H1 (cell line): ENCODE measurements at regions not wholly inside any gene's neighbourhood (a gene's known extent, or its start where the extent isn't known, plus 50 kb on each side); places are given as distances from the start of the nearest gene placed in this dataset.

Experiments
- CTCF ChIA-PET: fragments of 300-600 bp; sonication (Branson Sonifier 250); formaldehyde crosslinking; loops from one replicate; lab custom pipeline; 2021; ENCODE audit not compliant: partially characterized antibody; lab: Charles Lee
- POLR2A ChIA-PET: fragments of 300-600 bp; sonication (Branson Sonifier 250); formaldehyde crosslinking; loops from one replicate; lab custom pipeline; 2021; ENCODE audit warnings: inconsistent platforms; ENCODE audit not compliant: partially characterized antibody; lab: Charles Lee
- DNase-seq, 2 experiments: peaks; one replicate each; pipeline versions ENCODE4 v3.0.0 to v3.0.0-alpha.2; 2010 to 2022; ENCODE audit warnings: low spot score in 2 of 2, low read depth in 1 of 2, mixed read lengths in 1 of 2
- FAIRE-seq: peaks from 2 replicates; lab custom pipeline; 2011; peaks lifted over from hg19 to GRCh38; lab: Jason Lieb, UNC
- H2AFZ ChIP-seq: 2 replicates; pipeline ENCODE4 v1.8.1; 2012; ENCODE audit warnings: low read length, inconsistent platforms
- H2AK5ac ChIP-seq: 2 replicates; pipeline ENCODE4 v1.6.1; 2013; ENCODE audit warnings: low read depth, low read length
- H2BK120ac ChIP-seq: replicated peaks from 2 replicates; pipeline ENCODE3; 2013; ENCODE audit warnings: low read depth, low read length, inconsistent platforms
- H2BK12ac ChIP-seq: 2 replicates; pipeline ENCODE4 v1.6.1; 2013; ENCODE audit warnings: low read depth, low read length
- H2BK15ac ChIP-seq: 2 replicates; pipeline ENCODE4 v1.6.1; 2013; ENCODE audit warnings: low read length
- H2BK20ac ChIP-seq: 2 replicates; pipeline ENCODE4 v1.6.1; 2013; ENCODE audit warnings: low read length
- H2BK5ac ChIP-seq: 2 replicates; pipeline ENCODE4 v1.6.1; 2013; ENCODE audit warnings: low read depth, low read length
- H3K14ac ChIP-seq: 2 replicates; pipeline ENCODE4 v1.6.1; 2013; ENCODE audit warnings: inconsistent platforms; ENCODE audit not compliant: insufficient read length
- H3K18ac ChIP-seq: 2 replicates; pipeline ENCODE4 v1.6.1; 2013; ENCODE audit warnings: low read length; ENCODE audit errors: extremely low read depth
- H3K23ac ChIP-seq: 2 replicates; pipeline ENCODE4 v1.6.1; 2013; ENCODE audit warnings: inconsistent platforms; ENCODE audit not compliant: insufficient read length
- H3K23me2 ChIP-seq: 2 replicates; pipeline ENCODE4 v1.6.1; 2013; ENCODE audit warnings: low read depth, low read length
- H3K27ac ChIP-seq: 2 replicates; pipeline ENCODE4 v1.6.1; 2011; ENCODE audit warnings: low read depth, low read length, inconsistent platforms
- H3K27me3 ChIP-seq, 4 experiments: replicated peaks in 1 of 4; 1 replicate in 1 of 4; 2 replicates in 3 of 4; pipeline versions ENCODE4 v1.6.1 to v1.8.1; 2011 to 2013; ENCODE audit warnings: low read length in 3 of 4, mild to moderate bottlenecking in 3 of 4, inconsistent platforms in 2 of 4, mixed read lengths in 2 of 4, moderate library complexity in 1 of 4; ENCODE audit not compliant: control insufficient read depth in 3 of 4, insufficient read depth in 3 of 4; ENCODE audit errors: extremely low read depth in 1 of 4
- H3K36me3 ChIP-seq, 4 experiments: 2 replicates each; pipeline versions ENCODE4 v1.6.1 to v1.8.1; 2011 to 2013; ENCODE audit warnings: mild to moderate bottlenecking in 4 of 4, low read length in 3 of 4, moderate library complexity in 2 of 4, control low read depth in 1 of 4, inconsistent platforms in 1 of 4; ENCODE audit not compliant: insufficient read depth in 4 of 4, control insufficient read depth in 2 of 4
- H3K4ac ChIP-seq: replicated peaks from 2 replicates; pipeline ENCODE3; 2013; ENCODE audit warnings: low read length, low read depth, mixed read lengths, inconsistent platforms; ENCODE audit not compliant: insufficient read length
- H3K4me1 ChIP-seq, 4 experiments: replicated peaks in 1 of 4; 1 replicate in 1 of 4; 2 replicates in 3 of 4; pipeline versions ENCODE4 v1.6.1 to v1.8.1; 2011 to 2013; ENCODE audit warnings: low read length in 3 of 4, inconsistent platforms in 2 of 4, mixed read lengths in 1 of 4; ENCODE audit not compliant: insufficient read depth in 4 of 4, control insufficient read depth in 3 of 4
- H3K4me2 ChIP-seq, 2 experiments: 2 replicates each; pipeline versions ENCODE4 v1.6.1 to v1.8.1; 2011 to 2013; ENCODE audit warnings: low read depth in 2 of 2, low read length in 2 of 2, control low read depth in 1 of 2, inconsistent platforms in 1 of 2, mild to moderate bottlenecking in 1 of 2; ENCODE audit not compliant: insufficient read depth in 1 of 2
- H3K4me3 ChIP-seq, 4 experiments: fragments of 200-600, 300-600 bp in 1 of 4; sonication (generic), shearing (Covaris generic), sonication (Bioruptor Twin) in 1 of 4; 2 replicates each; pipeline versions ENCODE4 v1.5.1 to v1.8.1; 2011 to 2016; ENCODE audit warnings: low read length in 4 of 4, low read depth in 3 of 4, control low read depth in 2 of 4, inconsistent platforms in 2 of 4, mild to moderate bottlenecking in 2 of 4, mixed read lengths in 1 of 4, moderate library complexity in 1 of 4; ENCODE audit not compliant: insufficient read depth in 2 of 4; ENCODE audit errors: extremely low read depth in 1 of 4
- H3K56ac ChIP-seq: replicated peaks from 2 replicates; pipeline ENCODE3; 2013; ENCODE audit warnings: low read depth, mild to moderate bottlenecking, mixed read lengths, low read length, inconsistent platforms; ENCODE audit not compliant: insufficient read length
- H3K79me1 ChIP-seq: 2 replicates; pipeline ENCODE4 v1.6.1; 2013; ENCODE audit warnings: low read depth, low read length, control low read depth
- H3K79me2 ChIP-seq, 2 experiments: 2 replicates each; pipeline versions ENCODE4 v1.6.1 to v1.8.1; 2012 to 2013; ENCODE audit warnings: low read length in 2 of 2, mild to moderate bottlenecking in 2 of 2, inconsistent platforms in 1 of 2; ENCODE audit not compliant: insufficient read depth in 2 of 2, control insufficient read depth in 1 of 2
- H3K9ac ChIP-seq, 4 experiments: replicated peaks in 1 of 4; 1 replicate in 1 of 4; 2 replicates in 3 of 4; pipeline versions ENCODE4 v1.6.1 to v1.8.1; 2011 to 2013; ENCODE audit warnings: low read depth in 3 of 4, low read length in 3 of 4, control low read depth in 2 of 4, mild to moderate bottlenecking in 2 of 4, moderate library complexity in 2 of 4, inconsistent platforms in 1 of 4; ENCODE audit errors: extremely low read depth in 1 of 4
- H3K9me3 ChIP-seq, 2 experiments: 2 replicates each; pipeline versions ENCODE4 v1.6.1 to v1.8.1; 2012 to 2013; ENCODE audit warnings: mild to moderate bottlenecking in 2 of 2, moderate library complexity in 2 of 2, control low read depth in 1 of 2, inconsistent platforms in 1 of 2, low read depth in 1 of 2, low read length in 1 of 2, mixed read lengths in 1 of 2; ENCODE audit not compliant: insufficient read depth in 2 of 2
- H4K20me1 ChIP-seq, 2 experiments: replicated peaks in 1 of 2; 2 replicates each; pipeline versions ENCODE3 to v1.8.1; 2011 to 2013; ENCODE audit warnings: inconsistent platforms in 2 of 2, low read length in 2 of 2, mild to moderate bottlenecking in 1 of 2; ENCODE audit not compliant: insufficient read depth in 2 of 2, control insufficient read depth in 1 of 2
- H4K5ac ChIP-seq: 2 replicates; pipeline ENCODE4 v1.6.1; 2013; ENCODE audit warnings: low read length, low read depth, mixed read lengths, inconsistent platforms; ENCODE audit not compliant: insufficient read length
- H4K8ac ChIP-seq: 2 replicates; pipeline ENCODE4 v1.8.0; 2013; ENCODE audit warnings: mild to moderate bottlenecking, moderate library complexity, low read length, inconsistent platforms; ENCODE audit not compliant: insufficient read depth; ENCODE audit errors: extremely low read depth
- H4K91ac ChIP-seq: replicated peaks from 2 replicates; pipeline ENCODE3; 2013; ENCODE audit warnings: low read length, mixed read lengths, inconsistent platforms; ENCODE audit not compliant: insufficient read length
- BACH1 ChIP-seq: IDR thresholded peaks from 2 replicates; pipeline ENCODE4 v1.6.1; 2012; ENCODE audit warnings: low read length, improper control_type of control experiment
- NRF1 ChIP-seq: IDR thresholded peaks from 2 replicates; pipeline ENCODE4 v1.6.1; 2011; ENCODE audit warnings: mild to moderate bottlenecking, low read depth, low read length, improper control_type of control experiment
- RNF2 ChIP-seq: fragments of 200-900, 300-1000 bp; sonication (generic); IDR thresholded peaks from 2 replicates; pipeline ENCODE4 v1.7.1; 2016; ENCODE audit warnings: borderline replicate concordance, low read depth, mild to moderate bottlenecking, antibody characterized with exemption, low read length; ENCODE audit not compliant: poor library complexity, severe bottlenecking; ENCODE audit errors: missing control alignments
- ZNF274 ChIP-seq: IDR thresholded peaks from 2 replicates; pipeline ENCODE4 v1.7.0; 2012; ENCODE audit warnings: low read length, borderline replicate concordance; ENCODE audit errors: extremely low read depth
- WGBS, 2 experiments: shearing (Covaris generic) in 1 of 2; methylation state at CpG; one replicate each; pipeline versions ENCODE4 v1.1.6 to v1.1.7; 2013 to 2015; ENCODE audit warnings: low lambda C conversion rate in 2 of 2, mixed read lengths in 2 of 2, inconsistent platforms in 1 of 2, low coverage in 1 of 2, missing lambda C conversion rate in 1 of 2; ENCODE audit not compliant: insufficient replicate concordance in 2 of 2, insufficient coverage in 1 of 2, insufficient read length in 1 of 2; ENCODE audit errors: extremely low coverage in 1 of 2, missing lambda C conversion rate in 1 of 2; 5-methylcytosine and 5-hydroxymethylcytosine counted together

DNA sequence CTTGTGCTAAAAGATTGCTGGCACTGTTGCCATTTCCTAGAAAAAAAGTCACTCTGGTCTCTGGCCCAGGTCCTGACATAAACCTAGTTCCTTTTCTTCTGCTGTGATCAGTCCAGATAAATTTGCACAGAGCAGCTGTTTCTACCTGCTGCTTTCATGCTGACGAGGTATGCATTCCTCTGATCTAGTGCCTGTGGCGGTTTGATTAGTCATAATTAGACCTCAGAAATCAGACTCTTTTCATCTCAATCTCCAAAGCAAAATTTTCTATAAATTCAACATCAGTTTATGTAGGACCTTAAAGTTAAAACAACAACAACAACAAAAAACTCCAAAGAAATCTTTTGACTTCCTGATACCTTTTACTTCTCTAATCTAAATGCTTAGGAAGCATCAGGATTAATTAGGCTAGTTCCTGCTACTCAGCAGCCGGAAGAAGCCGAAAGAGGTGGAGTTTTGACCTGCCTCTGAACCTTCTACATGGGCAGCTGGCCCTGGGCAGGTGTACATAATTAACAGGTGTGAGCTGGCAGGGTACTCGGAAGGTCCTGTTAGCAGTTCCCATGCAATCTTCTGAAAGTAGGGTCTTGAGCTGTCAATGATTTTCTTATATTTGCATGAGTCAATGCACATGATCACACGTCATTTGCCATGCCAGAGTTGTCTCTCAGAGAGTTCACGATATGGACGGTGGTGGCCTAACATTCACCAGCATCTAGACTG lies 83.3 kb upstream of the CCDC112 start:
- Histone ChIP-seq H3K23ac (no peak overlapping the region), H2BK5ac (no peak overlapping the region), H2BK120ac (no peak overlapping the region), H3K4me1 (no peaks in the 10 kb centered on the region), H3K79me2 (no peaks in the 10 kb centered on the region), H3K56ac (no peak overlapping the region), H2AK5ac (no peak overlapping the region), H3K14ac (no peak overlapping the region), H3K36me3 (no peaks in the 10 kb centered on the region), H4K8ac (peak overlapping the region; percentile 80; the same call in 1 of the 2 replicates), H4K20me1 (no peaks in the 10 kb centered on the region), H3K9ac (no peak overlapping the region), H3K4me2 (no peak overlapping the region), H3K9me3 (no peaks in the 10 kb centered on the region), H2BK20ac (no peak overlapping the region), H3K4ac (no peak overlapping the region), H3K4me3 (no peak overlapping the region), H2AFZ (no peak overlapping the region), H2BK15ac (no peak overlapping the region), H4K5ac (no peak overlapping the region), H3K18ac (no peak overlapping the region), H3K27me3 (no peaks in the 10 kb centered on the region), H3K79me1 (no peaks in the 10 kb centered on the region), H4K91ac (no peak overlapping the region), H2BK12ac (no peak overlapping the region), H3K27ac (no peak overlapping the region), H3K23me2 (no peaks in the 10 kb centered on the region)
- DNase-seq (no peak), FAIRE-seq (no peak)
- CTCF ChIA-PET, result interaction anchor here (0.7 to 4.9 kb wide), 4 partner anchors 10 to 168 kb away, joined by 6 to 14 read pairs (median 8); no protein-coding TSS in a partner anchor
- 91% methylated on average over 8 of the region's 8 CpGs; no CpG with 5 or more reads in 1 of the 2 experiments for WGBS, 2 experiments
- POLR2A ChIA-PET, result no interaction called here
- TF ChIP-seq ZNF274 (no peak), RNF2 (no peak), BACH1 (no peak), NRF1 (no peak)
